ENCODE measurements at regions not wholly inside any gene's neighbourhood (a gene's known extent, or its start where the extent isn't known, plus 50 kb on each side); places are given as distances from the start of the nearest gene placed in this dataset.

- no peak for TF ChIP-seq CTCF (IDR thresholded peaks at IDR 0.05)
- TF ChIP-seq EP300 (IDR thresholded peaks at IDR 0.05), result no peak
- TF ChIP-seq POLR2AphosphoS5 (IDR thresholded peaks at IDR 0.05), result no peak
Measured at GRCh38 chr2:34004936-34005335, 405.8 kb upstream of the FAM98A start.
